ENCODE measurements at regions not wholly inside any gene's neighbourhood (a gene's known extent, or its start where the extent isn't known, plus 50 kb on each side); places are given as distances from the start of the nearest gene placed in this dataset.

DNA sequence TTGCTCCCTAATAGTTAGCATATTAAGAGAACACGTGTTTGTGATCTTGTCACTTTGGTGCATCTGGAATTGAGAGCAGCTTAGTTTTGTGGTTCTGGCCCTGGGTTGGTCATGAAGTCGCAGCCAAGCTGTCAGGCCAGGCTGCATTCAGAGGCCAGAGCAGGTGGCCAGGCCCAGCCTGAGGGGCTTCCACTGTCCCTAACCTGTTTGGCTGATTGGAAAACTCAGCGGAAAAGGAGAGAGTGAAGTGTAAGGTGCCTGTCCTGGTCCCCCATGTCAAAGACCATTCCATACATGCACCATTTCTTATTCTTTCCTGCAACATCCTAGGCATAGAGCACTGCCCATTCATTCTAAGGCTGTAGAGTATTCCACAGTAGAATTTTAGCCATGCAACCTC is 111.5 kb upstream of the IGLL5 start:
- Histone ChIP-seq H3K27me3 (replicated peaks; ENCODE audit: insufficient read depth, low read depth, low read length, poor library complexity) (no peaks in the 10 kb centered on the region), H3K36me3 (ENCODE audit: insufficient read depth, low read length, poor library complexity, severe bottlenecking) (no peaks in the 10 kb centered on the region), H3K27ac (ENCODE audit: low read depth, low read length, poor library complexity, severe bottlenecking) (no peak overlapping the region), H3K4me3 (ENCODE audit: low read depth, low read length, poor library complexity, severe bottlenecking) (no peak overlapping the region), H3K9me3 (ENCODE audit: low read depth, low read length, poor library complexity, severe bottlenecking) (no peaks in the 10 kb centered on the region), H3K4me1 (ENCODE audit: insufficient read depth, low read length, poor library complexity, severe bottlenecking) (no peaks in the 10 kb centered on the region)
- BruUV-seq (replicated peaks): no TSS peak
- DNase-seq (ENCODE audit: low spot score): no peak
- CTCF ChIA-PET: no interaction called here
- POLR2A ChIA-PET (ENCODE audit: low non-redundant PET): no interaction called here
- intact Hi-C loops (cut with micrococcal nuclease; ENCODE audit: unreplicated experiment): no loop called here
- TF ChIP-seq, protein P1, sequence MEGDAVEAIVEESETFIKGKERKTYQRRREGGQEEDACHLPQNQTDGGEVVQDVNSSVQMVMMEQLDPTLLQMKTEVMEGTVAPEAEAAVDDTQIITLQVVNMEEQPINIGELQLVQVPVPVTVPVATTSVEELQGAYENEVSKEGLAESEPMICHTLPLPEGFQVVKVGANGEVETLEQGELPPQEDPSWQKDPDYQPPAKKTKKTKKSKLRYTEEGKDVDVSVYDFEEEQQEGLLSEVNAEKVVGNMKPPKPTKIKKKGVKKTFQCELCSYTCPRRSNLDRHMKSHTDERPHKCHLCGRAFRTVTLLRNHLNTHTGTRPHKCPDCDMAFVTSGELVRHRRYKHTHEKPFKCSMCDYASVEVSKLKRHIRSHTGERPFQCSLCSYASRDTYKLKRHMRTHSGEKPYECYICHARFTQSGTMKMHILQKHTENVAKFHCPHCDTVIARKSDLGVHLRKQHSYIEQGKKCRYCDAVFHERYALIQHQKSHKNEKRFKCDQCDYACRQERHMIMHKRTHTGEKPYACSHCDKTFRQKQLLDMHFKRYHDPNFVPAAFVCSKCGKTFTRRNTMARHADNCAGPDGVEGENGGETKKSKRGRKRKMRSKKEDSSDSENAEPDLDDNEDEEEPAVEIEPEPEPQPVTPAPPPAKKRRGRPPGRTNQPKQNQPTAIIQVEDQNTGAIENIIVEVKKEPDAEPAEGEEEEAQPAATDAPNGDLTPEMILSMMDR (conservative IDR thresholded peaks at IDR 0.05; ENCODE audit: low read depth, low read length): no peak
- no peak for TF ChIP-seq EZH2 (IDR thresholded peaks at IDR 0.05; ENCODE audit: borderline replicate concordance, low read depth, low read length, poor library complexity, severe bottlenecking)

DNA sequence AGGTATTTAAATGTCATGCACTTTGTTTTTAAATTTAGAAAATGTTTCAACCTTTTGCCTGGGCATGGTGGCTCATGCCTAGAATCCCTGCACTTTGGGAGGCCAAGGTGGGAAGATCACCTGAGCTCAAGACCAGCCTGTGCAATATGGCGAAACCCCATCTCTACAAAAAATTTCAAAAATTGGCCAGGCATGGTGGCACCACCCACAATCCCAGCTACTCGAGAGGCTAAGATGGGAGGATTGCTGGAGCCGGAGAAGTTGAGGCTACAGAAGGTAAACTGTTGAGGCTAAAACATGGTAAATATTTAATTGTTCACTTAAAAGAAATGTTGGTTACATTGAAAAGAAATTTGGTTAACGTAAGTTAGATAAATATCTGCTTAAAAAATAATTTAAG is 108.4 kb upstream of the IGLL5 start:
- ChIA-PET POLR2A (ENCODE audit: low non-redundant PET) (no interaction called here), CTCF (no interaction called here)
- intact Hi-C loops (cut with micrococcal nuclease; ENCODE audit: unreplicated experiment): no loop called here
- Histone ChIP-seq H3K9me3 (ENCODE audit: low read depth, low read length, poor library complexity, severe bottlenecking) (no peaks in the 10 kb centered on the region), H3K4me1 (ENCODE audit: insufficient read depth, low read length, poor library complexity, severe bottlenecking) (no peaks in the 10 kb centered on the region), H3K27ac (ENCODE audit: low read depth, low read length, poor library complexity, severe bottlenecking) (no peak overlapping the region), H3K27me3 (replicated peaks; ENCODE audit: insufficient read depth, low read depth, low read length, poor library complexity) (peaks cover under 1% of the 10 kb centered on the region), H3K4me3 (ENCODE audit: low read depth, low read length, poor library complexity, severe bottlenecking) (no peak overlapping the region), H3K36me3 (ENCODE audit: insufficient read depth, low read length, poor library complexity, severe bottlenecking) (no peaks in the 10 kb centered on the region)
- DNase-seq (ENCODE audit: low spot score): no peak
- no TSS peak for BruUV-seq (replicated peaks)
- no peak for TF ChIP-seq EZH2 (IDR thresholded peaks at IDR 0.05; ENCODE audit: borderline replicate concordance, low read depth, low read length, poor library complexity, severe bottlenecking)

DNA sequence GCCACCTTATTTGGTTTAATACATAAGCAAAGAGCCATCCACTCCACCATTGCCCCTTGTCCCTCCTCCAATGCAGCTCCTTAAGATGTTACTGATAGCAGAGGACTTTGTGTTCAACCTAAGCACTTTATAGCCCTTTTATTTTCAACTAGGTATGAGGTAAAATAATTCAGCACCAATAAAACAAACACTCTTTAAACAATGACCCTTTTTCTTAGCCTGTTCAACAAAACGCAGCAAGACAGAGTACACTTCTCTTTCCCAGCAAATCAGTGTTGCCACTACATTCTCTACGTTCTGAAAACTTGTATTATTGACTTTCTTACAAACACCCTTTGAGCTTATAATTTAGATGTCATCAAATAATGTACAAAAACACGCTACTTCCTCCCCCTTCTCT is 104.0 kb upstream of the IGLL5 start:
- no peak overlapping the region for H3K27ac ChIP-seq (ENCODE audit: low read depth, low read length, poor library complexity, severe bottlenecking)
- intact Hi-C loops (cut with micrococcal nuclease; ENCODE audit: unreplicated experiment): no loop called here
- TF ChIP-seq EZH2 (IDR thresholded peaks at IDR 0.05; ENCODE audit: borderline replicate concordance, low read depth, low read length, poor library complexity, severe bottlenecking): no peak
- TF ChIP-seq, protein P1 (conservative IDR thresholded peaks at IDR 0.05; ENCODE audit: low read depth, low read length): no peak
- no peaks in the 10 kb centered on the region for H3K36me3 ChIP-seq (ENCODE audit: insufficient read depth, low read length, poor library complexity, severe bottlenecking)
- no peak overlapping the region for H3K4me3 ChIP-seq (ENCODE audit: low read depth, low read length, poor library complexity, severe bottlenecking)
- peaks cover 14% of the 10 kb centered on the region for H3K27me3 ChIP-seq (replicated peaks; ENCODE audit: insufficient read depth, low read depth, low read length, poor library complexity)
- ChIA-PET CTCF (interaction anchor here (0.6 kb wide), 1 partner anchor 338 kb away, joined by 3 read pairs; no protein-coding TSS in a partner anchor), POLR2A (ENCODE audit: low non-redundant PET) (no interaction called here)
- BruUV-seq (replicated peaks): no TSS peak
- H3K4me1 ChIP-seq (ENCODE audit: insufficient read depth, low read length, poor library complexity, severe bottlenecking): no peaks in the 10 kb centered on the region
- H3K9me3 ChIP-seq (ENCODE audit: low read depth, low read length, poor library complexity, severe bottlenecking): no peaks in the 10 kb centered on the region
- no peak for DNase-seq (ENCODE audit: low spot score)

DNA sequence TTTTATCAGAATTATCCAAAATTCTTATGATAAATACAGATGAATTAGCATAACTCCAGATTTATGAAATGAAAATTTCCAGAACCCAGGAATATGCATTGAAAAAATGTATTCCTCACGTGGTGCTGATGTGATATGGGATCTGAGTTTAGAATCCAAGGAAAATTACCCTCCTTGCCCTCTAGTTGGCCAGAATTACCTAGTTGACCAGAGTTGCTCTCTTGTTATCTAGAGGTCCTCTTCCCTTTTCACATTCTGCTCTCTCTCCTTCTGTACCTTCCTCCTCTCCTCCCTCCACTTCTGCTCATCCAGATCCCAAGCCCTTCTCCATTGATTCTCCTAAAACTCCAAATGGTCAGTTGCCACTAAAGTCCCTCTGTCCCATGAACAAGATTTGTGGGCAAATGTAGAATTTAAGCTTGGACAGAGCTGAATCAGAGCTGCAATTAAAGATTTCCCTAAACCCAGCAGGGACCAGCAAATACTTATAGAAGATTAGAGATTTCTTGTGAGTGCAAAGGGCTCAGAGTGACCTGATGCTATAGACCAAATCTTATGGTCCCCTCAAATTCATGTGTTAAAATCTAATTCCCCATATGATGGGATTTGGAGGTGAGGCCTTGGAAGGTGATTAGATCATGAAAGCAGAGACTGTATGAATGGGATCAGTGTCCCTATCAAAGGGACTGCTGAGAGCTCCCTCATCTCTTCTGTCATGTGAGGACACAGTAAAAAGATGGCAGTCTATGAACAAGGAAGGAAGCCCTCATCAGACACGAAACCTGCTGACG is 103.2 kb upstream of the IGLL5 start:
- no TSS peak for BruUV-seq (replicated peaks)
- Histone ChIP-seq H3K27me3 (replicated peaks; ENCODE audit: insufficient read depth, low read depth, low read length, poor library complexity) (peaks cover 14% of the 10 kb centered on the region), H3K27ac (ENCODE audit: low read depth, low read length, poor library complexity, severe bottlenecking) (no peak overlapping the region), H3K4me1 (ENCODE audit: insufficient read depth, low read length, poor library complexity, severe bottlenecking) (no peaks in the 10 kb centered on the region), H3K4me3 (ENCODE audit: low read depth, low read length, poor library complexity, severe bottlenecking) (no peak overlapping the region), H3K9me3 (ENCODE audit: low read depth, low read length, poor library complexity, severe bottlenecking) (no peaks in the 10 kb centered on the region), H3K36me3 (ENCODE audit: insufficient read depth, low read length, poor library complexity, severe bottlenecking) (no peaks in the 10 kb centered on the region)
- ChIA-PET CTCF (interaction anchor here (0.6 kb wide), 1 partner anchor 337 kb away, joined by 3 read pairs; no protein-coding TSS in a partner anchor), POLR2A (ENCODE audit: low non-redundant PET) (no interaction called here)
- intact Hi-C loops (cut with micrococcal nuclease; ENCODE audit: unreplicated experiment): no loop called here
- TF ChIP-seq, protein P1 (conservative IDR thresholded peaks at IDR 0.05; ENCODE audit: low read depth, low read length): no peak
- TF ChIP-seq EZH2 (IDR thresholded peaks at IDR 0.05; ENCODE audit: borderline replicate concordance, low read depth, low read length, poor library complexity, severe bottlenecking): no peak
- DNase-seq (ENCODE audit: low spot score): no peak

Measured in A673 (cell line).